ENCODE measurements at regions not wholly inside any gene's neighbourhood (a gene's known extent, or its start where the extent isn't known, plus 50 kb on each side); places are given as distances from the start of the nearest gene placed in this dataset.

DNA sequence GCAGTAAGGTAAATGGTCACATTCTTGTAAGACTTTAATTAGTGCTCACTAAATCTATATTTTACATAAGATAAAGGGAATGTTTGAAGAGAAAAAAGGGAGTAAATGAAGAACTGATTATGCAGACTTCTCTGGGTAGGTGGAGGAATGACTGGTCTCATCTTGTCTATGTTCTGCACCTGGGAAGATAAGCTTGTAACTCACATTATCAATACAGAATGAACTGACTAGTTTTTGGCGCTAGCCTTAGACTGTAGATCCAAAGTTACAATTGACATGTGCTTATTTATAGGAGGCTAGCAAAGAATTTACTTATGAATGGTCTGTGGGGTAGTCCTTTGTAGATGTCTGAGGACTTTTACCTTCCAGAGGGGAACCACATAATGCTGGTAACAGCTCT lies 214.9 kb upstream of the RAB4A start:
- TF ChIP-seq, protein P1, sequence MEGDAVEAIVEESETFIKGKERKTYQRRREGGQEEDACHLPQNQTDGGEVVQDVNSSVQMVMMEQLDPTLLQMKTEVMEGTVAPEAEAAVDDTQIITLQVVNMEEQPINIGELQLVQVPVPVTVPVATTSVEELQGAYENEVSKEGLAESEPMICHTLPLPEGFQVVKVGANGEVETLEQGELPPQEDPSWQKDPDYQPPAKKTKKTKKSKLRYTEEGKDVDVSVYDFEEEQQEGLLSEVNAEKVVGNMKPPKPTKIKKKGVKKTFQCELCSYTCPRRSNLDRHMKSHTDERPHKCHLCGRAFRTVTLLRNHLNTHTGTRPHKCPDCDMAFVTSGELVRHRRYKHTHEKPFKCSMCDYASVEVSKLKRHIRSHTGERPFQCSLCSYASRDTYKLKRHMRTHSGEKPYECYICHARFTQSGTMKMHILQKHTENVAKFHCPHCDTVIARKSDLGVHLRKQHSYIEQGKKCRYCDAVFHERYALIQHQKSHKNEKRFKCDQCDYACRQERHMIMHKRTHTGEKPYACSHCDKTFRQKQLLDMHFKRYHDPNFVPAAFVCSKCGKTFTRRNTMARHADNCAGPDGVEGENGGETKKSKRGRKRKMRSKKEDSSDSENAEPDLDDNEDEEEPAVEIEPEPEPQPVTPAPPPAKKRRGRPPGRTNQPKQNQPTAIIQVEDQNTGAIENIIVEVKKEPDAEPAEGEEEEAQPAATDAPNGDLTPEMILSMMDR (IDR thresholded peaks at IDR 0.05) = no peak
- TF ChIP-seq POLR2A (IDR thresholded peaks at IDR 0.05) = no peak

Data from Peyer's patch (tissue), 4 donors.